Brain microvascular endothelial cell (primary cell): ENCODE measurements at regions not wholly inside any gene's neighbourhood (a gene's known extent, or its start where the extent isn't known, plus 50 kb on each side); places are given as distances from the start of the nearest gene placed in this dataset.

Experiments used
- DNase-seq: peaks from one replicate; pipeline ENCODE4 v3.0.0-alpha.2; 2020
- H3K27ac ChIP-seq: fragments of 250-450 bp; sonication (Bioruptor Pico); 2 replicates; pipeline ENCODE4 v1.5.1; 2020; ENCODE audit warnings: mild to moderate bottlenecking, moderate library complexity
- H3K27me3 ChIP-seq: fragments of 250-450 bp; sonication (Bioruptor Pico); replicated peaks from 2 replicates; pipeline ENCODE4 v1.5.1; 2020; ENCODE audit warnings: mild to moderate bottlenecking
- H3K36me3 ChIP-seq: fragments of 250-450 bp; sonication (Bioruptor Pico); replicated peaks from 2 replicates; pipeline ENCODE4 v1.5.1; 2020; ENCODE audit warnings: mild to moderate bottlenecking
- H3K4me3 ChIP-seq: 2 replicates; pipeline ENCODE4 v1.5.1; 2011; ENCODE audit warnings: low read depth, mild to moderate bottlenecking, control low read depth, low read length, moderate library complexity
- CTCF ChIP-seq: IDR thresholded peaks from 2 replicates; pipeline ENCODE4 v1.5.1; 2011; ENCODE audit warnings: low read depth, mild to moderate bottlenecking, moderate library complexity, low read length, control low read depth, inconsistent platforms; ENCODE audit errors: missing control alignments
- in situ Hi-C: cut with HindIII; loops from 2 replicates; pipeline ENCODE4 v1.10.0; 2017; ENCODE audit warnings: low sequenced_read_pairs, low pct_ligation_motif_present

- DNase-seq = peak; percentile 85
- in situ Hi-C loops = no loop called here
- no peak for TF ChIP-seq CTCF
- Histone ChIP-seq H3K27me3 (no peaks in the 10 kb centered on the region), H3K36me3 (no peaks in the 10 kb centered on the region), H3K4me3 (no peak overlapping the region), H3K27ac (no peak overlapping the region)
Observed at GRCh38 chr5:57598756-57599155, 116.1 kb upstream of the ACTBL2 start.

GRCh38 chr5:57598097-57598496 is 115.5 kb upstream of the ACTBL2 start:
- Histone ChIP-seq H3K27me3 (no peaks in the 10 kb centered on the region), H3K27ac (no peak overlapping the region), H3K36me3 (no peaks in the 10 kb centered on the region), H3K4me3 (no peak overlapping the region)
- no peak for TF ChIP-seq CTCF
- in situ Hi-C loops = no loop called here
- DNase-seq = no peak

GRCh38 chr5:57595523-57595991 is 112.9 kb upstream of the ACTBL2 start:
- Histone ChIP-seq H3K27ac (no peak overlapping the region), H3K36me3 (no peaks in the 10 kb centered on the region), H3K4me3 (no peak overlapping the region), H3K27me3 (no peaks in the 10 kb centered on the region)
- no peak for TF ChIP-seq CTCF
- DNase-seq = no peak
- in situ Hi-C loops = no loop called here

- TF ChIP-seq CTCF = no peak
Observed at GRCh38 chr5:57594436-57594835, 111.8 kb upstream of the ACTBL2 start.

GRCh38 chr5:57592236-57592635 is 109.6 kb upstream of the ACTBL2 start:
- Histone ChIP-seq H3K36me3 (no peaks in the 10 kb centered on the region), H3K27me3 (no peaks in the 10 kb centered on the region), H3K4me3 (no peak overlapping the region), H3K27ac (no peak overlapping the region)
- in situ Hi-C loops = no loop called here
- no peak for TF ChIP-seq CTCF
- peak; percentile 7 for DNase-seq

More at GRCh38 chr5:57594436-57594835, 111.8 kb upstream of the ACTBL2 start:
- Histone ChIP-seq H3K4me3 (no peak overlapping the region), H3K27me3 (no peaks in the 10 kb centered on the region), H3K36me3 (no peaks in the 10 kb centered on the region), H3K27ac (no peak overlapping the region)
- no peak for DNase-seq
- in situ Hi-C loops = no loop called here

GRCh38 chr5:57586649-57587048 is 104.0 kb upstream of the ACTBL2 start:
- Histone ChIP-seq H3K27ac (no peak overlapping the region), H3K27me3 (no peaks in the 10 kb centered on the region), H3K36me3 (no peaks in the 10 kb centered on the region), H3K4me3 (no peak overlapping the region)
- in situ Hi-C loops = no loop called here
- TF ChIP-seq CTCF = no peak
- no peak for DNase-seq
